ENCODE measurements at regions not wholly inside any gene's neighbourhood (a gene's known extent, or its start where the extent isn't known, plus 50 kb on each side); places are given as distances from the start of the nearest gene placed in this dataset.
A peak's percentile ranks its signal among the peaks of the same experiment; 100 is the strongest.

DNA sequence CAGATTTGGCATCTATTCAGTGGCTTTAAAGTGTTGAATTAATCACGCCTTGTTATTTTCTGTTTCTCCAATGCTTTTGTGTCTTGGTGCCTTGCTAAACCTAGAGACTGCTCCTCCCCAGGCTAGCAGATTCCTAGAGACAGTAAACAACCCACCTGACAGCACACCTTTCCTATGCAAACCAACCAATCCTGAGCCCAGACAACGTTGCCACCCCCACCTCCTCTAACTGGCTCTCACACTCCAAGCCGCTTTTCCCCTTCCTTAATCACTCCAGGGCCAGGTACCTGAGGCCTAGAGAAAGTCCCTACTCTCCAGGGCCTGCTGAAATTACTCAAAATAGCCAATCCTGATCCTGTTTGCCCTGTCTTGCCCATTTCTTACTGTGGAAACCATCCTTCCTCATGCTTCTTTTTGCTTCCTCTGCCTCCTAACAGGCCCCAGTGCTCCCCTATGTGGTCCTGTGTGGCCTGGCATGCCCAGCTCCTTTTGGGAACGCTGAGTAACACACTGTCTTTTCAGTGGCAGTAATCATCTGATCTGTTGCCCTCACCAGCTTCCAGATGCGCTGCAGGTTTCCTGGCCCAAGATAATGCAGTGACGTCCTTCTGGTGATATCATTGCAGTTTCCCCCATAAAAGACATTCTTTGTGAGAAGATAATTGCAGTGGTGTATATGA is 53.4 kb downstream of the GAS1 start:
- Histone ChIP-seq H3K27me3 (ENCODE audit: insufficient read depth, poor library complexity, severe bottlenecking) (no peaks in the 10 kb centered on the region), H3K4me3 (ENCODE audit: severe bottlenecking) (no peak overlapping the region), H3K4me1 (ENCODE audit: insufficient read depth, poor library complexity, severe bottlenecking) (peaks cover 7% of the 10 kb centered on the region), H3K27ac (ENCODE audit: poor library complexity, severe bottlenecking) (no peak overlapping the region), H3K36me3 (ENCODE audit: low read depth) (no peaks in the 10 kb centered on the region), H3K9me3 (ENCODE audit: severe bottlenecking) (no peaks in the 10 kb centered on the region)
- TF ChIP-seq, protein P1, sequence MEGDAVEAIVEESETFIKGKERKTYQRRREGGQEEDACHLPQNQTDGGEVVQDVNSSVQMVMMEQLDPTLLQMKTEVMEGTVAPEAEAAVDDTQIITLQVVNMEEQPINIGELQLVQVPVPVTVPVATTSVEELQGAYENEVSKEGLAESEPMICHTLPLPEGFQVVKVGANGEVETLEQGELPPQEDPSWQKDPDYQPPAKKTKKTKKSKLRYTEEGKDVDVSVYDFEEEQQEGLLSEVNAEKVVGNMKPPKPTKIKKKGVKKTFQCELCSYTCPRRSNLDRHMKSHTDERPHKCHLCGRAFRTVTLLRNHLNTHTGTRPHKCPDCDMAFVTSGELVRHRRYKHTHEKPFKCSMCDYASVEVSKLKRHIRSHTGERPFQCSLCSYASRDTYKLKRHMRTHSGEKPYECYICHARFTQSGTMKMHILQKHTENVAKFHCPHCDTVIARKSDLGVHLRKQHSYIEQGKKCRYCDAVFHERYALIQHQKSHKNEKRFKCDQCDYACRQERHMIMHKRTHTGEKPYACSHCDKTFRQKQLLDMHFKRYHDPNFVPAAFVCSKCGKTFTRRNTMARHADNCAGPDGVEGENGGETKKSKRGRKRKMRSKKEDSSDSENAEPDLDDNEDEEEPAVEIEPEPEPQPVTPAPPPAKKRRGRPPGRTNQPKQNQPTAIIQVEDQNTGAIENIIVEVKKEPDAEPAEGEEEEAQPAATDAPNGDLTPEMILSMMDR (IDR thresholded peaks at IDR 0.05; ENCODE audit: poor library complexity, severe bottlenecking), result no peak
- DNase-seq (ENCODE audit: low spot score), result no peak
- no peak for ATAC-seq (ENCODE audit: low read depth)

DNA sequence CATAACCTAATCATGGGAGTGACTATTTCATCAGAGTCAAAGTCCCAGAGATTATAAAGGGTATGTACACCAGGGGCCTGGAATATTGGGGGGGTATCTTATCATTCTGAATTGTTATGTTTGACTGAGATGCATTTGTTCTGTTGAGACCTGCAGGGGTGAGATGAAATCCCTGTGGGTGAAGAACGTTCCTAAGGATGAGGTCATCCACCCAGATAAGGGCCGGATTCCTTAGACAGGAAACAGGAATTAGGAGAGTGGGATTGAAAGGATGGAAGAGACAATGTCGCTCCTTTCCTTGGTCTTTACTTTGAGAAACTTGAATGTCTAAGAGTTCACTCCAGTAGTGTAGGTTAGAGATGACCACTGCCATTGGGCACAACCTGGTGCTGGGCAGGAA is 54.7 kb downstream of the GAS1 start:
- H3K36me3 ChIP-seq (ENCODE audit: low read depth), result no peaks in the 10 kb centered on the region
- TF ChIP-seq, protein P1 (IDR thresholded peaks at IDR 0.05; ENCODE audit: poor library complexity, severe bottlenecking), result no peak
- H3K27ac ChIP-seq (ENCODE audit: poor library complexity, severe bottlenecking), result no peak overlapping the region
- no peaks in the 10 kb centered on the region for H3K9me3 ChIP-seq (ENCODE audit: severe bottlenecking)
- no peak overlapping the region for H3K4me3 ChIP-seq (ENCODE audit: severe bottlenecking)
- ATAC-seq (ENCODE audit: low read depth) (peak; percentile 63; the same call in 1 of the 3 replicates), DNase-seq (ENCODE audit: low spot score) (no peak)
- H3K4me1 ChIP-seq (ENCODE audit: insufficient read depth, poor library complexity, severe bottlenecking), result peaks cover 7% of the 10 kb centered on the region
- H3K27me3 ChIP-seq (ENCODE audit: insufficient read depth, poor library complexity, severe bottlenecking), result no peaks in the 10 kb centered on the region

DNA sequence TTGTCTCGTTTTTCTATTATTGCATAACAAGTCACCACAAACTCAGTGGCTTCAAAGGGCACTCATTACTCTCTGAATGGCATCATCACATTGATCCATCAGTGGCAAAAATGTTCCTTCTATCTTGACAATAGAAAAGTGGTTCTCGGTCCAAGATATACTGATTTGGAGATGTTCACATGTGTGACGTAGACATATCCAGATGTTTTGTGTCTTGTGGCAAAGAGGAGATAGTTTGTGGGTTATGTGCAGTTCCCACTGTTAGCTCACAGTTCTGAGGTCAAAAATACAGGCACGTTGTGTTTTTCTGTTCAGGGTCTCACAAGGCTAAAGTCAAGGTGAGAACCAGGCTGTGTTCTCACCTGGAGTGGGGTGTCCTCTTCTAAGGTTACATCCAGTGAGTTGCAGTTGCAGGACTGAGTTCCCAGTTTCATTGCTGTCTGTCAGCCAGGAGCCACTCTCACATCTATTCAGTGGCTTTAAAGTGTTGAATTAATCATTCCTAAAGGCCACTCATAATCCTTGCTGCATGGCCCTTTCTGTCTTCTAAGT is 55.3 kb downstream of the GAS1 start:
- Histone ChIP-seq H3K36me3 (ENCODE audit: low read depth) (no peaks in the 10 kb centered on the region), H3K27ac (ENCODE audit: poor library complexity, severe bottlenecking) (no peak overlapping the region), H3K4me3 (ENCODE audit: severe bottlenecking) (no peak overlapping the region), H3K4me1 (ENCODE audit: insufficient read depth, poor library complexity, severe bottlenecking) (peaks cover 7% of the 10 kb centered on the region), H3K9me3 (ENCODE audit: severe bottlenecking) (no peaks in the 10 kb centered on the region), H3K27me3 (ENCODE audit: insufficient read depth, poor library complexity, severe bottlenecking) (no peaks in the 10 kb centered on the region)
- ATAC-seq (ENCODE audit: low read depth), result no peak
- TF ChIP-seq, protein P1 (IDR thresholded peaks at IDR 0.05; ENCODE audit: poor library complexity, severe bottlenecking), result no peak
- DNase-seq (ENCODE audit: low spot score), result no peak

DNA sequence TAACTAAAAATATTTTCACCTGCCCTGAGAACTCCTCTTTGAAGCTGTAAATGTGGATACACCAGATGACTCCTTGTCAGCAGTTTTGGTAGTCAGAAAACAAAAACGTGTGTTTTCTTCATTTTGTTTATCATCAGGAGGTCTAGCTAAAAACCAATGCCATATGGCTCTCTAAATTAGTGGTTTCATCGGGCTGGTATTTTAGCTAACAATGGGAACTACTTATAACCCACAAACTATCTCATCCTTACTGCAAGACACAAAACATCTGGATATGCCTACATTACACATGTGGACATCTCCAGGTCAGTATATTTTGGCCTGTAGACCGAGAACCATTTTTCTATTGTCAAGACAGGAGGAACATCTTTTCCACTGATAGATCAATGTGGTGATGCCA is 56.2 kb downstream of the GAS1 start:
- no peaks in the 10 kb centered on the region for H3K27me3 ChIP-seq (ENCODE audit: insufficient read depth, poor library complexity, severe bottlenecking)
- H3K4me1 ChIP-seq (ENCODE audit: insufficient read depth, poor library complexity, severe bottlenecking), result peaks cover 7% of the 10 kb centered on the region
- TF ChIP-seq, protein P1 (IDR thresholded peaks at IDR 0.05; ENCODE audit: poor library complexity, severe bottlenecking), result no peak
- ATAC-seq (ENCODE audit: low read depth) (no peak), DNase-seq (ENCODE audit: low spot score) (no peak)
- no peaks in the 10 kb centered on the region for H3K36me3 ChIP-seq (ENCODE audit: low read depth)
- H3K9me3 ChIP-seq (ENCODE audit: severe bottlenecking), result no peaks in the 10 kb centered on the region
- no peak overlapping the region for H3K27ac ChIP-seq (ENCODE audit: poor library complexity, severe bottlenecking)
- H3K4me3 ChIP-seq (ENCODE audit: severe bottlenecking), result no peak overlapping the region

DNA sequence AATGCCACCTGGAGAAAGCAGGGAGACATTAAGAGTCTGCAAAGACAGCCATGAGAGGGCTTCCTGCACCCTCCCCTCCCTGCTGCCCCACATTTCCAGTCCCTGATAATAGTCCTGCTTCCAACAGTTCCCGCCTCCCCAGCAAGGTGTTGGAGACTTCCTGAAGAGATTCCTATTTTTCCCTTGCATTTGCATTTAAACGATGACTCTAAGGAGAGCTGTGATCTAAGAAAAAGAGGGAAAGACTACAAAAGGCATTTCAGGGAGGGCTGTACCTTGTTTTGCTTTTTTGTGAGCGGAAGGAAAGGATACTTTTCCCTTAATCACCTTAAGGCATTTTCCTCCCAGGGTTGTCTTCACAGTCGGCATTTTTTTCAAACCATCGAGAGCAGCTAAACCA is 62.1 kb downstream of the GAS1 start:
- no peaks in the 10 kb centered on the region for H3K4me1 ChIP-seq (ENCODE audit: insufficient read depth, poor library complexity, severe bottlenecking)
- no peaks in the 10 kb centered on the region for H3K27me3 ChIP-seq (ENCODE audit: insufficient read depth, poor library complexity, severe bottlenecking)
- no peak for ATAC-seq (ENCODE audit: low read depth)
- H3K27ac ChIP-seq (ENCODE audit: poor library complexity, severe bottlenecking), result no peak overlapping the region
- DNase-seq (ENCODE audit: low spot score), result no peak
- H3K4me3 ChIP-seq (ENCODE audit: severe bottlenecking), result no peak overlapping the region
- no peaks in the 10 kb centered on the region for H3K36me3 ChIP-seq (ENCODE audit: low read depth)
- TF ChIP-seq, protein P1 (IDR thresholded peaks at IDR 0.05; ENCODE audit: poor library complexity, severe bottlenecking), result no peak
- no peaks in the 10 kb centered on the region for H3K9me3 ChIP-seq (ENCODE audit: severe bottlenecking)
